GM21390 (cell line): ENCODE measurements at regions not wholly inside any gene's neighbourhood (a gene's known extent, or its start where the extent isn't known, plus 50 kb on each side); places are given as distances from the start of the nearest gene placed in this dataset.
A peak's percentile ranks its signal among the peaks of the same experiment; 100 is the strongest.

Experiments used
- ATAC-seq: cut with Tn5 transposase; IDR thresholded peaks from one replicate; pipeline ENCODE4 v1.9.1; 2021; ENCODE audit not compliant: unreplicated experiment

DNA sequence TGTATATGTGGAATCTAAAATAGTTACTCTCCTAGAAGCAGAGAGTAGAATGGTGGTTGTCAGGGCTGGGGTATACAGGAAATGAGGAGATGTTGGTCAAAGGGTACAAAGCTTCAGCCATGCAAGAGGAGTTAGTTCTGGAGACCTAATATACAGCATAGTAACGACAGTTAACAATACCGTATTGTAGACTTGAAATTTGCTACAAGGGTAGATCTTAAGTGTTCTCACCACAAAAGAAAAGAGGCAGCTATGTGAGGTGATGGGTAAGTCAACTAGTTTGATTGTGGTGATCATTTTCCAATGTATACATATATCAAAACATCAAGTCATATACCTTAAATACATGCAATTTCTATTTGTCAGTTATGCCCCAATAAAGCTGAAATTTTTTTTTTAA lies 98.2 kb upstream of the CYP1B1 start:
- no peak for ATAC-seq

DNA sequence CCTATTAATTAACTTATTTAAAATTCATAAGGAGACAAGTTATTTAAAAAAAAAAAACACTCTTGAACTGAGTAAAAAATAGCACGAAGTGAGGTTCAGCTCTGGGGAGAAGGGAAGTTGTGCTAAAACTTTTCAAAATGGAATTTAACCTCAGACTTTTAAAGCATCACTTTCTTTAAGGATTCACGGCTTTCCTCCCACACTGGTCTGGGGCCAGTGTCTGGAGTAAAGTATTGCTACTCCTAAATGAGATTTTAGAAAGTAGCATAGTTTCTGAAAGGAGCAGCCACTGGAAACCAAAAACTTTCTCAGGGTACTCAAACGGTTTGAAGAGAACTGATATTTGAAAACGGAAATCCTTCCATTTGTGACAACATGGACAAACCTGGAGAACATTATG lies 97.7 kb upstream of the CYP1B1 start:
- ATAC-seq = no peak

DNA sequence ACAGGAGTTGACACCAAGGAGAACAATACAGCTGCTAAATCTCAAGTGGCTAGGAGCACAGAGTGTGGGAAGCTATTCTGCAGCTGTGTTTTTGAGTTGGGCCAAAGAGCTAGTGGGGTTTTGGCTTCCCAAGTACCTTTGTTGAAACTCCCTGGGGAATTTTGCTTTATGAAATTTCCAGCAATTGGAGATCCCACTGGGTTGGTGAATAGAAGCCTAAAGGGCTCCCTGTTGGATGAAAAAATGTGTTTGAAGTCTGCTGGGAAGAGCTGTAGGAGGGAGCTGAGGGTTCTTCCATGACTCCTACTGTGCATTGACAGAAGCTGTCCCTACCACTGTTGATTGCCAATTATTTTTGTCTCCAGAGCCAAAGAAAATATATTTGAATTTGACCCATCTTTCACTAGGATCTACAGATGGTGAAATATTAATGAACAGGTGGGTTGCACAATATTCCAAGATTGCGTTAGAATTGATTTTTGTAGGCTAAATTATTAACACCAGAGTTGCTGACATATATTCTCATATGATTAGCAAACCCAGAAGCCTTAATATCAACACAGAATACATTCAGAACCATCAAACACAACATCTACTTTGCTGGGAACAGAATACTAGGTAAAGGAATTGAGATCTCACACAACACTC lies 95.4 kb upstream of the CYP1B1 start:
- ATAC-seq = no peak

DNA sequence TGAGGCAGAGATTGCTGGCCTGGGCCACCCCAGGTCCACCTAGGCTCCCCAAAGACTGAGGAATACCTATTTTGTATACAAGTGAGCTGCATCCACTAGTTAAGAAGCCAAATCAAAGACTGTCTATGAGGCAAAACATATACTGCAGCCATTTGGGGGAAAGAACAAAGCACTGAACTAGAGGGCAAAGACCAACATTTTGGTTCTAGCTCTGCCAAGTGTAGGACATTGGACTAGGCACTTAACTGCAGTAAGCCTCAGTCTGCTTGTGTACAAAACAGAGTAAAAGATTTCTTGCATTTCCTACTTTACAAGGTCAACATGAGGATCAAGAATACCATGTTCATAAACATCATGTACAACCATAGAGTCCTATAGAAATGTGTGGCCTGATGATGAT lies 94.8 kb upstream of the CYP1B1 start:
- ATAC-seq = no peak

DNA sequence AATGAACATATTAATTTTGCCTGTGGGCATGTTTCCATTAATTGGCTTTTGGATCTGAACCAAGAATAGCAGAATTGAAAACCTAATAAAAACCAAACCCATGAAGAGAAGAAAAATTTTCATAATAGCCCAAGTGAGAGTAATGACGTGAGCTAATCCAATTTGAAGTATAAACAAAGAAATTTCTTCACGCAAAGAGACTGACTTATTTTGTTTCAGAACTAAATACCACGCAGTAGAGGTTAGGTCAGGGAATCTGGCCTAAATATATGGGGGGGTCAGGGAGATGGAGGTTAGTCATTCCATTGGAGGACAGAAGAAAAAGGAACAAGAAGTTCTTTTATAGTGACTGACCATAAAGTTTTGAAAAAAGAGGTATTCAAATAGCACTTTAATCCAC lies 94.1 kb upstream of the CYP1B1 start:
- ATAC-seq = no peak

DNA sequence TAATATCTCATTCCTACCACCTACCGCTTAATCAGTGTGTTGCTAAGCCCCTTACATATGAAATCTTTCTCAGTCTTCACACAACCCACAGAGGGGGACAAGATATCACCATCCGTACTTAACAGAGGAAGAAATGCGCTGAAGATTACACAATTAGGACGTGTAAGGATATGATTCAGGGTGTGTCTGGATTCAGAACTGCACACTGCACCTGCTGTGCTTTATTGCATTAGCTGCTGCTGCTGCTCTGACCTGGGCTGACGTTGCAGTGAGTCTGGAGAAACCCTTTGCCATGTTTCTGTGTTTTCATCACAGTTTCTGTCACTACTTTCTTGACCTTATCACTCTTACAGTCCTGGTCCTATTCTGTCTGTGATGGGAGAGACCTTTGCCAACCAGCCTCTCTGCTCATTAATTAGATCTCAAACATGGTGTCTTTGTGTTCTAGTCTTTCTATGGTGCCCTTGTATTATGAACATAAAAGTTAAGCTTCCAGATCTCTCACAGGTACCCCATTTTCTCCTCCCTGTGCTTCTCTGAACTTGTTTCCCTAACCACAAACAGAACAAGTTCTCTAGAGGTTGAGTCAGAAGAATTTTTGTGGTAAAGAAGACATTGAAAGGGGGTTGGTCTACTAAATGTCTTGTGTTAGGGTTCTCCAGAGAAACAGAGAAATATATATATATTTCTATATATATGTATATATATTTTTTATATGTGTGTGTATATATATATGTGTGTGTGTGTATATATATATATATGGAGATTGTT lies 92.9 kb upstream of the CYP1B1 start:
- no peak for ATAC-seq

DNA sequence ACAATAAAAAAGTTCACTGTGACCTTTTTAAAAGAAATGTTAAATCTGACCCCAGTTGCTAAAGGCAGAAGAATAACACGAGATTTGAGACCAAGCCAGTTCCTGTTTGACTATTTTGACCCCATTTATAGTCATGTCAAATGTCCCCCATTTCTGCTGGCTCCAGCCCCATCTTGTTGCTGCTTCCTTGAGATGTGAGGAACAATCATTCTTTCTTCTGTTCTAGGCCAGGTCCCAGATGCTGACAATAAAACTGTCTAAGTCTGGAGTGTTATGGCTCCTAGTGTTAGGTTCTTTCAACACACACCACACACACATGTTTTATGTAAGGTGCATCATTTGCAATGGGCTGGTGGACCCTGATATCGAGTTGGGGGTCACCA lies 92.0 kb upstream of the CYP1B1 start:
- ATAC-seq = no peak

DNA sequence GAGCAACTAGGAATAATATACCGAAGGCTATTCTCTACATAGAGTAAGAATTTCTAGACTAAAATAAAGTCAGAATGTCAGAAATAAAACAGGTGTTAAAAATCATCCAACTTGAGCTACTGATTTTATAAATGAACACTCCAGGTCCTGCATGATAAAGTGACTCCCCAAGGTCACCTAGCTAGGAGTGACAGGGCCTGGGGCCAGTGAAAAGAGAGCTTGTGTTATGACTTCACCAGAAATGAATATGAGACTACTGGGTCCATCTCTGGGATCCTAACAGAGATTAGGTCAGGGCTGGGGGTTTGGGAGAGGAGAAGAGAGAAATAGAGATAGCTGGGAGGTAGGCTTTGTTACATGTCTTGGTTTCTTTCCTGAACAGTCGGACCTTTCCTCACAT lies 89.7 kb upstream of the CYP1B1 start:
- ATAC-seq = no peak

DNA sequence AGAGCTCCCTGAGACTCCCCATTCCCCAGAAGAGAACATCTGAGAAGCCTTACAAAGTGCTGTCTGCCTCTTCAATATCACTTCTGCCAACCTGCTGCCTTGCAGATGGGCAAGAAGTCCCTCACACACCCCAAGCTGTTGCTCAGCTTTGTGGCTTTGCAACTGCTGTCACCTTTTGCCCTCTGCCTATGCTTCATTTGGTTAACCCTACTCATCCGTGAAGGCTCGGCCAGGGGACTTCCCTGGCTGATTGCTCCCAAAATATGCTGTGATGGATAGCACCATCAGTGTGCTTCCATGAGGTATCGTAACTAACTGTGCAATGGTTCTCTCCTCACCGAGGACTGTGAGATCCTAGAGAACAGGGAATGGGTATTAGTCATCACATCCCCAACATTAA lies 88.9 kb upstream of the CYP1B1 start:
- ATAC-seq = peak; percentile 78

DNA sequence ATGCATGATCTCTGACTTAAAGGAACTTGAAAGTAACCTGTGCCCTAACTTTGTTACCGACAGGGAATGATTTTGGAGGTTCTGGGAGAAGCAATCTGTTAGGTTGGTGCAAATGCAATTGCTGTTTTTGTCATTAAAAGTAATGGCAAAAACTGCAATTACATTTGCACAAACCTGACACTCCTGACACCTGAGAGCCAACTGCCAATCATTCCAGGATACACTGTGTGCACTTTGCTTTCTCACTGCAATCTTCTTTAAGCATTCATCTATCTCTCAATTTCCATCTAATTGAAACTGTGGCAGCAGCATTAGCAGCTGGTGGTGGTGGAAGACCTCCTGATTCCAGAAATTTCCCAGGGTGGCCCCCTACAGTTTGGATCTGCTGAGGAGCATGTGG lies 87.6 kb upstream of the CYP1B1 start:
- ATAC-seq = no peak

DNA sequence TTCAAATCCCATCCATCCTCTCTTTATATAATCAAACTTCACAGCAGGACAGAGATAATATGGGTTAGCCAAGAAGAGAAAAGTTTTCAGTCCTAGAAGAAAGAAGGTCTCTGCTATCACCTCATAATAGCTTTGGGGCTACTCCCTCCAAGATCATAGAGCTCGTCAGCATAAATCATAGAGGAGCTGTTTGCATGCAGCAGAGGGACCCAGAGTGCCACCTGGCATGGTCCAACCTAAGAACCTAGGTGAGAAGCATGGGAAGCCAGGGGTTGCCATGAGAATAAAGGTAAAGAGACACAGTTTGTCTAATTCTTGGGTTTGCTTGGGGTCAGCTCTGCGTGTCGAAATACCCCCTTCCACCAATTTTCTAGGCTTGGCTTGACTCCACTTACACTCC lies 87.1 kb upstream of the CYP1B1 start:
- no peak for ATAC-seq

DNA sequence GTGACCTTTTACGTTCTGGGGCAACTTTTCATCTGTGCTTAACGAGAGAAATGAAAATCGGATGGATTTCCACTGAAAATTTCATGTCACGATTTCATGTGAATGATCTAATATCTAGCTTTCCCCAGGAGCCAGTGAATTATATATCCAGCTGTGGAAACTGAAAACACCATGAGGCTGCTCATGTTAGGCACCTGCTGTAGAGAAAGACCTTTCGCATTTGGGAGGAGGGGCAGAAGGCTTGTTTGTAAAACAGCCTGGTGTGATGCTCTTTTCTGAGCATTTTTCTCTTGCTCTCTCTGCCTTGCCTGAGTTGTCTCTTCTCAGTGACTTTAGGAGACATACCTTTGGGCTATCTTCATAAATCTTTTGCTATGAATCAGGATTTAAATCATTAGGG lies 84.6 kb upstream of the CYP1B1 start:
- ATAC-seq = no peak

DNA sequence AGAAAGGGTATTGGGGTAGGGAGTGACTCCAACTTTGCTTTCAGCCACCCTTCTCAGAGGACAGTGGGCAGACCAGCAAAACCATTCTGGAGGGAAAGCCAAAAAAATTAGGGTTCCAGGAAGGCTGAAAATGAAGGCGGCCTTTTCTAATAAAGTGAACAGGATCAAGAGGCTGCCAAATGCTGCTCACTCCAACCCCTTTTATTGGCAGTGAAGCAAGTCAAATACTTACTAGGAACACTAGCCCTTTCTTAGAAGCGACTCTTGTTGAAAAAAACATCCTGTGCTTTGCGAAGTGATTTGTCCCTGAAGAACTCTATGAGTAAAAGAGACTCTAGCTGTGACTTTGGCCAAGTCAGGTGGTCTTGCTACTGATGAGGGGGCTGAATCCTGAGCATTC lies 83.6 kb upstream of the CYP1B1 start:
- ATAC-seq = no peak

DNA sequence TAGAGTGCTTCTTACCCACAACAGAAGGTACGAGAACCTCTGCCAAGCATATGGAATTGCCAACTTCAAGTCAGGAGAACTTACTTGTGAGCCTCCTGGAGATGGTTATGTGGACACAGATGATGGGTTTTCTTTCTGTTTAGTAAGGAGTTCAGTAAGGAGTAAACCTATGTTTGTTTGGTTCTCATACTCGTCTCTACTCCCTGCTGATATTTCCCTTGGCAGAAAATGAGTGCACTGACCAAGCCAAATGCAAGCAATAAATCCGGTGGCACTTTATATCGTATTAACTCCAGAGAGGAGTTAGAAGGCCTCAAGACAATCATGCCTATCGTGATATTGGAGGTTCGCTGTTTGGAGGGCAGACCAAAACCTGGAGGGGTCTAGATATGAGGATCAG lies 83.2 kb upstream of the CYP1B1 start:
- ATAC-seq = no peak

DNA sequence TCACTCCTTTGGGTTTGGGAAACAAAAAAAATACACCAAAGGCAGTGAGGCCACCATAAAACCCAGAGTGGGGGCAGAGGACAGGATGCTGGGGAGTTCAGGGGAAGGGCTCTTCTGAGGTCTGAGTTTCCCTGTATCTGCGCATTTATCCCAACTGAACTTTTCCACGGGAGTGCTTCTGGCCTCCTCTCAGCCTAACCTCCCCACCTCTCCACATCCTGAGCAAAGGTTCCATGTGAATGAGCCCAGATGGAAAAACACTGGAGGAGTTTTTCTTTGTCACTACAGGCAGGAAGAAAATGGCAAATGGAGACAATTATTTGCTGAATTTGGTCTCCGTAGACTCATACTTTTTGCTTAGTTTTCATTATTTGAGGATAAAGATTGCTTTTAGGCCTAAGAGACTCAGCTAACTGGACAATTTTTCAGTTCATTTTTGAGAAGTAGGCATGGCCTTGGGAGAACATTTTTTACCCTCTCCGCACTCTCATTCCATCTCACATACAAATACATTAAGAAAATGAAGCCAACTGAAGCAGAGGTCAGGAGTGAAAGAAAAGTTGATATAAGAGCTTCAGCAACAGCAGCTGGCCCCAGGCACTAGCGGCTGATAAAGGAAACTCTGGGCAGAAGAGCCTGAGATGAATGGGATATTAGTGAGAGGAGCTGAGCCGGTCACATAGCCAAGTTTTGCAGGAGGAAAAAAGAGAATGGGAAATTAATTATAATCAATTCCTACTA lies 82.6 kb upstream of the CYP1B1 start:
- ATAC-seq = no peak

DNA sequence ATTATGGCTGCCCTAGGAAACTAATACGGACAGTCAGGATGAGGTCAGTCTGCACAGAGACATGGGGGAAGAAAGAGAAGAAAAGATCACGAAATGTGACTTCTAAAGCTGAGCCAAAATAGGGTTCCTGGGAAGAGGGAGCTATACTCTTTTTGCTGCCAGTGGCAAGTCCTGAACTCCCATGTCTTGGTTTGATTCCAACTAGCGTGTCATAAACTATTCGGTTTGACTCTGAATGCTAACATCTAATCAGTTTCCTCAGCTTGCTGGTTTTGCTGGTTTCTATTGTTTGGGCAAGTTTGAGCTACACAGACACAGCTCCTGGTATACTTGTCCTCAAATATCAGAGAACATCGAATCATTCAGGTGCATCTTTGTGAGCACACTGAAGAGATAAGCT lies 80.5 kb upstream of the CYP1B1 start:
- ATAC-seq = no peak

DNA sequence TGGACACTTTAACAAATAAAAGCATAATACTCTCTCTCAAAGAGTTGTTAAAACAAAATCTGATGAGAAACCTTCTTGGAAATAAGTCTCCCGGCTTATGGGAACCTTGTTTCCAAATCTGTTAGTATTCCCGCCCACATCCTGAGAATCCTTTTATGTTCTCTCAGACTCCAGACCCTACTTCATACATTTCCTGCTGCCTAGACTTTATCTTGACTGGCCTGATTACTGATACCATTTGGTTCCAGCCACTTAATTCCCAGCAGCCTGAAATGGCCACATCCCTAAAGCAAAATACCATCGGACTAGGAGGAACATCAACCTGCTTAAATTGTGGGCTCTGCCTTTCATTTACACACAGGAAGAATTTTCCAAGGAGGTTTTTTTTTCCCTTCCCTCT lies 79.1 kb upstream of the CYP1B1 start:
- ATAC-seq = no peak

DNA sequence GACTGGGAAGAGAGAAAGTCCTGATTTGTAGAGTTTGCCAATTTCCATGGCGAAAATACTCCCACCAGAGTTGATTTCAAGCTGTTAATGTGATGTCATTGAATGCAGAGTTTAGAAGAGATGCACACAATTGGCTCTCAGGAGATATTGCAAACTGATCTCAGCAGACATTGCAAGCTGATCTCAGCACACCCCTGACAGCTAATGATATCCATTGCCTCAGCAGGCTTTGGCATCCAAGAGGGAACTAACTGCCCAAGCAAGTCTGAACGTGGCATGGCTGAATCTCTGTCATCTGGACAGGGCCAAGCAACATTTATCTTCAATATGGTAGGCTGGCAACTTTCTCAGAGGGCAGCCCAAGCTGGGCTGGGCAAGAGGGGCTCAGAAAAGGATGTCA lies 78.4 kb upstream of the CYP1B1 start:
- ATAC-seq = no peak

DNA sequence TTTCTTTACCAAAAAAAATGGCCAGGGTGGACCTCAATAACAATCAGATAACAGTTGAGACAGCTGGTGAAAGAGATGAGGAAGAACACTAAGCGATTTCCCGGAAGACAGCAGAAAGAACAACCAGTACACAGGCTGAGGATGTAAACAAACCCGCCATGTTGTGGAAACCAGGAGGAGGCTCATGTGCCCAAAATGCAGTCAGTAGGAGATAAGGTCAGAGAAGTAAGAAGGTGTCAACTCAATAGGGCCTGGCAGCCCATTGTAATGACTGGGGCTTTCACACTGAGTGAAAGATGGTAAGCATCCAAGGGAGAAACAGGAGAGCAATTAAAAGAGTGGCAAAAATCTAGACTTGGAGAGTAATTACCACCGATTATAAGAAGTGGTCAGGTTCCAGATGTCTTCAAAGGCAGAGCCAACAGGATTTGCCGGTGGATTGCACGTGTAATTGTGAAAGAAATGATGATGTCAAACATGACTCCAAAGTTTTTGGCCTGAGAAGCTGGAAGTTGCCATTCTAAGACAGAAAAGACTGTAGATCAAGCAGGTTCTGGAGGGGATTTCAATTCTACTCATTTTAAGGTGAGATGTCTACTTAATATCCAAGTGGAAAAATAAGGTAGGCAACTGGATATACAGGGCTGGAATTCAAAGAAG lies 77.7 kb upstream of the CYP1B1 start:
- no peak for ATAC-seq

DNA sequence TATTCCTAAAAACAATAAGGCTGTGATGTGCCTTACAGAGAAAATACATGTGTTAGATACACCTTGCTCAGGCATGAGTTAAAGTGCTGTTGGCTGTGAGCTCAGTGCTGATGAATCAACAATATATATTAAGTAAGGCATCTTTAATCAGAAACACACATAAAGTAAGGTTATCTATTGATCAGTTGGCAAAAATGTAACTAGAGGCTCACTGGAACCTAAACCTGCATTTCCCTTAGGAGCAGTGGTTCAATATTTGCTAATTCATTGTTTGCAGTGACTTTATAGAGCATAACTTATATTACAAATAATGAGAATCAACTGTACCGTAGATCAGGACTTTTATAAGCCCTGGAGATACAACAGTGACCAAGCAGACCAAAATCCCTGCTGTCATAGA lies 77.0 kb upstream of the CYP1B1 start:
- no peak for ATAC-seq

DNA sequence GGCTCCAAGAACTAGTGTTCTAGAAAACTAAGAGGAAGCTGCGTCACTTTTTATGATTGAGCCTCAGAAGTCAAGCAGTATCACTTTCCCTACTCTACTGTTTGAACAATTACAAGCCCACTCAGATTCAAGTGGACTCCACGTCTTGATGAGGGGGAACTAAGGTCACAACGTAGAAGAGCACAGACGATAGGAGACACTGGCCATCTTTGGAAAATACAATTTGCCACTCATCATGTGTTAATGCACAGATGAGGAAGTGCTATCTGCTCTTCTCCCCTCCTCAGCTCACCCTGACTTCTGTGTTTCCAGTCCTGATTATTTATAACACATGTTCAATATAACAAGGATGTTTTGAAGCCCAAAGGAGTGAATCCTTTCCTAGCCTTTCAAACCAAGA lies 76.1 kb upstream of the CYP1B1 start:
- no peak for ATAC-seq

DNA sequence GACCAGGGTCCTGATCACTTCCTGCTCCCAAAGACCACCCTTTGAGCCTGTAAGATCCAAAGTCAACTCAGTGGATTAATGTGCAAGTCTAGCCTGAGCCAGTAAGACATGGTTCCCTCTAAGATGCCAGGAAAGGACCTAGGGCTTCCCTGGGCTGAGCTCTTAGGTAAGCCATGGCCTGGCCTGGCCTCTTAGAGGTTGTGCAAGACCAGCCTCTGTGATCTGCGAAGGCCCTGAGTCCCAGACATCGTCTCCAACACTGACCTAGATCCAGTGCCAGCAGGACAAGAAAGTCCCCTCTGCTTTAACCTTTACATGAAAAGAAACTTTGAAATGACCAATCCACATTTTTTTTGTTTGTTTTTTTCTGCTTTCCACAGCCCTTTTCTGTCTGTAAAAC lies 73.6 kb upstream of the CYP1B1 start:
- no peak for ATAC-seq
